Activated CD4-positive, alpha-beta T cell treated with anti-CD3 and anti-CD28 coated beads, Interleukin-2, amount 50 U/mL, for 16 hours (primary cell): ENCODE measurements at regions not wholly inside any gene's neighbourhood (a gene's known extent, or its start where the extent isn't known, plus 50 kb on each side); places are given as distances from the start of the nearest gene placed in this dataset.

Source experiments
- DNase-seq: peaks from one replicate; pipeline ENCODE4 v3.0.0-alpha.2; 2020

- DNase-seq, result no peak
These were observed 623.0 kb downstream of the AACS start for GRCh38 chr12:125688223-125688622.

- DNase-seq, result no peak
These were observed 623.6 kb downstream of the AACS start for GRCh38 chr12:125688881-125689280.

DNA sequence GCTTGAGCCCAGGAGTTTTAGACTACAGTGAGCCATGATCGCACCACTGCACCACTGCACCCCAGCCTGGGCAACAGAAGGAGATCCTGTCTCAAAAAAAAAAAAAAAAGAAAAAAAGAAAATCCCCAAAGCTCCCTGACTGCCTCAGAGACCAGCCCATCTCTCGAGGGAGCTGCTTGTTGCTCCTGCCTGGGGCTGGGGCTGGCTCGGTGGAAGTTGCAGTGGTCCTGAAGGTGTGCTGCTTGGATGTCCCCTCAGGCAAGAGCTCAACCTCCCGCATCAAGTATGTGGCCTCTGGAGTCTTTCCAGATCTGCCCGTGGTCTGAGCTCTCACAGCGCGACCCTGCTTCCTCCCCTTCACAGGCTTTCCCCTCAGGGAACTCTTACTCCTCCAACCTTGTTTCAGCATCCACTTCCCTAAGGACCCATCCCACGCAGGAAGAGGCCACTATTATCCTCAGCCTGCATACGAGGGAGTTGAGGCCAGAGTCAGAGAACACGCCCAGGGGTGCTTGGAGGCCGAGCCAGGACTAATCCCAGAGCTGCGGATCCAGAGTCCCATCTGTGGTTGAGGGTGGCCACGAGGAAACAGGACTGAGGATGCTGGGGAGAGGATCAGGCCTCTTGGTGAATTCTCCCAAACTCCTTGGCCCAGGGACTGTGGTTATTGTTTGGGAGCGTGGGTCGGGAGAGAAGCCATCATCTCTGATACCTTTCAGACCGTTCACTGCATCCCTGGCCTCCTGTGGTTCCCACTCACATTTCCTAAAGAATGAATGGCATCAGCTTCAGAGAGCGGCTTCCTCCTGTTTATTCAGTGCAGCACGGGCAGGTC, 624.6 kb downstream of the AACS start:
- DNase-seq, result no peak

DNA sequence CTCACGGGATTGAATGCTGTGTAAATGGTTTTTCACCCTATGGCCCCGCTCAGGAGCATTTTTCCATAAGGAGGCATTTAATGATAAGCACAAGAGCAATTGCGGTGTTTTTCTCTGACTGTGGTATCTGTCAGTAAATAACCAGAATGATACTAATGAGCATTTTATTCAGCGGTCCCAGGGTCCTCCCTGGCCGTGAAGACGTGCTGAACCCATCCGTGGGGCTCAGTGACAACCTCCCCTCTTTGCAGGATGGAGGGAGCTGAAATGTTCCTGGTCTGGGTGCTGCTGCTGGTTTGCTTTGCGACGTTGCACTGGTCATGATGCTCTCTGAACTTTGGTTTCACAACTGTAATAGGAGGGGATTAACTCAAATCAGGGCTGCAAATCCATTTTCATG, 625.6 kb downstream of the AACS start:
- DNase-seq, result no peak

DNA sequence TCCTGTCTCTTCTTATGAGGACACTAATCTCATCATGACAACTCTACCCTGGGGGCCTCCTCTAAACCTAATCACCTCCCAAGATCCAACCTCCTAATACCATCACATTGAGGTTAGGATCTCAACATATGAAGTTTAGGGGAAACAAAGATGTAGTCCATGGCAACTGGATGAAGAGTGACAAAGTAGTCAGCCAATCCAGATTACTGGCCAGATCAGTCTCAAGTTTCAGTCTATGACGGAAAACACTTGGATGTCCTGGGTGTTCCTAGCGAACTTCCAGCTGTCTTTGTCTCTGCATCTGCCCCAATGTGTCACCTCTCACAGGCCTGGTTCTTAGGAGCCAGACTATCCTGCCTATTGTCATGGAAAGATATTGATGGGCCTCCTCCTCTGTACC, 630.8 kb downstream of the AACS start:
- no peak for DNase-seq

- DNase-seq, result no peak
These were observed 639.6 kb downstream of the AACS start for GRCh38 chr12:125704803-125705202.

GRCh38 chr12:125720961-125721360, 655.7 kb downstream of the AACS start:
- no peak for DNase-seq

DNA sequence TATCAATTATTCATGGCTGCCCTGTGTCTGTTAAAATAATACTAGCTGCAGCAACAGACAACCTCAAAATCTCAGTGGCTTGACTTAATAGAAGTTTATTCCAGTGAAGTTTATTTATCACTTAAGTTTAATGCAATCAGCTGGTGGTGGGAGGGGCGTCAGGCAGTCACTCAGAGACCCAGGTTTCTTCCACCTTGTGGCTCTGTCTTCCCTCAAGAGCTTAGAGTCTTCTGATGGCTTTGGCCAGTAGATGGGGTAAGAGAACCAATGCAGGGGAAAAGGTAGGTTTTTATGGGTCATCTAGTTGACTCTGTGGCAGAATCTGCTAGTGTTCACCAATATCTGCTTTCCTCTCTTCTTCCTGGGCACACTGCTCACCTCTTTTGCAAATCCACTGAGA, 668.9 kb downstream of the AACS start:
- no peak for DNase-seq

- DNase-seq, result no peak
These were observed 673.0 kb downstream of the AACS start for GRCh38 chr12:125738211-125738610.

GRCh38 chr12:125742413-125742812, 677.2 kb downstream of the AACS start:
- no peak for DNase-seq

DNA sequence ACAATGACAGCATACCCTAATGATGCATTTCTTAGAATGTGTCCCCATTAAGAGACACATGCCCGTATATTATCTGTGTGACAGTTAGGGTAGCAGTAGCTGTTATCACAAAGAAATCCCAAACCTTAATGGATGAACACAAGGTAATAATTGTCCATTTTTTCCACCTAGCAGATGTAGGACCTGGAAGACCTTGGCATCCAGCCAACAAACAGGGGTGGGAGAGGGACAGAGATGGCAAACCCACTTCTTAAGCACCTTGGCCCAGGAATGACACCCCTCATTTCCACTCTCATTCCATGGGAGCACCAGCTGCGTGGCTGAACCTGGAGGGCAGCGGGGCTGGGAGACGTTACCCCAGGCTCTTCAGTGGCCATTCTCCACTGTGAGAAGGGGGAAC, 679.0 kb downstream of the AACS start:
- no peak for DNase-seq

DNA sequence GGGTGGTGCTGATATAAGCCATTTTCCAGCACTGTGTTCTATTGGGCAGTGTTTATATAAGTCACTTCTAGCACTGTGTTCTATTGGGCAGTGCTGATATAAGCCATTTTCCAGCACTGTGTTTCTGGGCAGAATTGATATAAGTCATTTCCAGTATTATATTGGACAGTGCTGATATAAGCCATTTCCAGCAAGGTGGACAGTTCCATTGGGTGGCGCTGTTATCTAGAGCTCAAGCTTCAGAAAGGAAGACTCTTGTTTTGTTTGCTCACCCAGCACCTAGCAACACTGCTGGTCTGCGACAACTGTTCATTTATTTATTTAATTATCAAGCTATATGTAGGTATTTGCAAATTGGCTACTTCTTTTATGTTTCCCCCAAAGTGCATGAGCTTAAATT, 690.3 kb downstream of the AACS start:
- DNase-seq, result no peak

- DNase-seq, result no peak
These were observed 700.9 kb downstream of the AACS start for GRCh38 chr12:125766091-125766490.

DNA sequence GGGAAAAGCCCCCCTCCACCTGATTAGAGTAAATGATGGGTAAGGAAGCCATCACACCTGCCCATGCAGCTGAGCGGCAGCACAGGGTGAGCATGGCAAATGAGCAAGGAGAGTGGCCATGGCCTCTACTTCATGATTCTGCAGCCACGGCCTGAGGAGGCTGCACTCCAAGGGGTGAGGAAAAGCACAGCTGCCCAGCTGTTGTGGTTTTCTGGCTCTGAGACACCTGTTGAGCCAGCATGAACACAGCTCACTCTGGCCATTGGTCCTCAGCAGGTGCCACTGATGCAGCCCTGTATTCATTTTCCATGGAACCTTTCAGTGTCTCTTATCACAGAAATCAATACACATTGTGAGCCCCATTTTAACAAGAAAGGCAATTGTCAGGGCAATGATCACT, 707.2 kb downstream of the AACS start:
- no peak for DNase-seq

DNA sequence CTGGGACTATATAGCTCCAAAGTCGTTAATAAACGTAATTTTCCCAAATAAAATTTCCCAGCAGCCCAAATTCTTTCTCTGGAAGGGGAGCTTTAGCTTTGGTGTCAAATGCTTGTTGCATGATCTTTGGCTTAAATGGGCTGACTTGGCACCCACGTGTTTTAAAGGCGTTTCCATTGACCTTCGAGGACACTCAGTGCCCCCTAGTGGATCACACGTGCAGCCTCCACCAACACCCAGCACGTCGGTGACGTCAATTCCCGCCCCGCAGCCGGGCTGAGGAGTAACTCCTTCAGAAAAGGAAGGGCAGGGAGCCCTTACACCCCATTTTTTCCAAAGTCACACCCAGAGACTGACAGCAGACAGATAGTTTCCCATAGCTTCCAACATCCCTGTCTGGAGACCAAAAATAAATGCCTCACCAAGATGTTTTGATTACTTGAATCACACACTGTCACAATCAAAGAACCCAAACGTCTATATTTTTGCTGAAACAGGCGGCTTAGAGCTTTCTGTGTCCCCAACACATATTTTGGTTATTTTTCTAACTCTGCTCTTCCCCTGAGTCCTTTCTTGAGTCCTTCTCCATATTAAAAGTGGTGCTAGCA, 707.9 kb downstream of the AACS start:
- DNase-seq, result peak; percentile 39

- no peak for DNase-seq
These were observed 710.3 kb downstream of the AACS start for GRCh38 chr12:125775507-125775906.

- DNase-seq, result no peak
These were observed 711.0 kb downstream of the AACS start for GRCh38 chr12:125776212-125776611.

- no peak for DNase-seq
These were observed 720.9 kb downstream of the AACS start for GRCh38 chr12:125786143-125786542.

- no peak for DNase-seq
These were observed 729.2 kb downstream of the AACS start for GRCh38 chr12:125794401-125794800.

DNA sequence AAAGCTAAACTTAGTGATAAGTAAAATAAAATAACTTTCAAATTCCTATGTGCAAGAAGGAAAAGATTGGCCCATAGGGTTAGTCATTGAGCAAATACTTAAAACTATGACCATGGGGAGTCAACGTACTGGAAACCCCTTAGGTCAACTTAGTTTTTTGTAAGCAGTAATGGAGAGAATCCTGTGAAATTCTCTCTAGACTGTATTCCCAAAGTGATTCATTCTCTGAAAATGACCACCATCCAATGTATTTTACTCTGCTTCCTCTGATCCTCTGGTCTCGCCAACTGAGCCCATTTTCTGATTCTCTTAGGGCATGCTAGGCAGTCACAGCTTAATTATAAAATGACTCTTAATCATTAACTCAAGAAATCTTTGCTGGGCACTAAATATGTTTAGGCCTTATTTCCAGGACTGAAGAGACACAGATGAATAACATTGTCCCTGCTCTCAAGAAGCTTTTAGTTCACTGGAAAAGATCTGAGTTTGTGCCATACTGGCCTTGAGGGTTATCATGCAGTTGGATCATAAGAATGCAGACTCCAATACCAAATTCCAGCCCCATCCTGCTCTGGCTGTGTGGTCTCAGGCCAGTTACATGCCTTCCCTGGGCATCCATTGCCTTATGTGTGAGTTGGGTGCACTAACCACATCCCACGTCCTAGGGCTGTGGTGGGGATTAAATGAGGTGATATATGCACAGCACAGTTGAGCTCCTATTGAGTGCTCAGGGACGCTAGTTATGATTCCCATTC, 732.4 kb downstream of the AACS start:
- DNase-seq, result no peak

- no peak for DNase-seq
These were observed 739.4 kb downstream of the AACS start for GRCh38 chr12:125804660-125805059.

DNA sequence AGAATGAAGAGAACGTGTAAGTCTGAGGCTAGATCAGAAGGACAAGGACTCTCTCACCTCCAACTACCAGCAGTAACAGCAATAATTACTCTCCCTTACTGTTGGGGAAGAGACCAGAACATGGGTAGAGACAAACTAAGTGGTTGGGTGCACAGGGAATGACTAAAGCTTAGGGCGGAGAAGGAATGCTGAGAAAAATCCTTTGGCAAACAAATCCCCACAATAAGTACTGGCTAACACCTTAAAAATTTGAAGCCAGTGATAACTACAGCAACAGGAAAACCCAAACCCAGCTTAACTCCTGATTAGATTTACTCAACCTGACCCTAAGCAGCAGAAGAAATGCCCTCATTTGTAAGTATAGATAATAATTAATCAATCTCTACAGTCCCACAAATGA, 759.0 kb downstream of the AACS start:
- no peak for DNase-seq

DNA sequence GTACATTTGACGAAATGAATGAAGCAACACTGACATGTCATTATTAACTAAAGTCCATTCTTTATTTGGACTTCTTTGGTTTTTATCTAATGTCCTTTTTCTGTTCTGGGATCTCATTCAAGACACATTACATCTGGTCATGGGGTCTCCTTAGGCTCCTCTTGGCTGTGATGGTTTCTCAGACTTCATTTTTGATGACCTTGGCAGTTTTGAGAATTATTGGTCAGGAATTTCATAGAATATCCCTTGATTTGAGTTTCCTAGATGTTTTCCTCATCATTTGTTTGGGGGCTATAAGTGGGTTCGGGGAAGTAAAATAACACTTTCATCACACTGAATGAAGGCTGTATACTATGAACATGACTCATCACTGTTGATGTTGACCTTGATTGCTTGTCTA, 770.6 kb downstream of the AACS start:
- DNase-seq, result no peak

DNA sequence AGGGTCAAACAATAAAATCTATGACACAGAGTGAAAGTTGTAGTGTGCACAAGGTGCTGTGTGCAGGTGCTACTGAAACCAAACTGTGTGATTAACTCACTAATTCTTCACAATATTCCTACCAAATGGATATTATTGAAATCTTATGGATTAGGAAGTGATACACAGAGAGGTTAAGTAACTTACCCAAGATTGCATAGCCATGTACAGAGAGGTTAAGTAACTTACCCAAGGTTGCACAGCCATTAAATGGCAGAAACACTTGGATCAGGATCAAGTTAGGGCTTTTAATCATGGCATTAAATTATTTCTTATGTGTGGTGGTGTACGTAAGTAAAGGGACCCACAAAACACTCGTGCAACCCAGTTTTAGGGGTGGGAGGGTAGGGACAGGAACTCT, 771.4 kb downstream of the AACS start:
- no peak for DNase-seq
